Caki2 (cell line): ENCODE measurements at regions not wholly inside any gene's neighbourhood (a gene's known extent, or its start where the extent isn't known, plus 50 kb on each side); places are given as distances from the start of the nearest gene placed in this dataset.
A peak's percentile ranks its signal among the peaks of the same experiment; 100 is the strongest.
"Not testable (repeated sequence)": the region's sequence is repeated elsewhere in the genome, so short reads cannot be mapped to it uniquely, and the experiment has no call there.

Source experiments
- DNase-seq: peaks from one replicate; pipeline ENCODE4 v3.0.0-alpha.2; 2015; ENCODE audit warnings: low read depth
- in situ Hi-C: cut with HindIII; loops from 2 replicates; pipeline ENCODE4 v1.10.0; 2016; ENCODE audit warnings: low sequenced_read_pairs, low pct_unique_long_range_greater_than_20kb, mixed read lengths

GRCh38 chr3:81242871-81243270 is 518.6 kb downstream of the GBE1 start:
- in situ Hi-C loops: no loop called here
- no peak for DNase-seq

- in situ Hi-C loops: no loop called here
- no peak for DNase-seq
Observed at GRCh38 chr3:81237181-81237580, 524.3 kb downstream of the GBE1 start.

GRCh38 chr3:81218023-81218422 is 543.4 kb downstream of the GBE1 start:
- in situ Hi-C loops: no loop called here
- DNase-seq: peak; percentile 24

GRCh38 chr3:81217101-81217500 is 544.3 kb downstream of the GBE1 start:
- in situ Hi-C loops: no loop called here
- no peak for DNase-seq

- in situ Hi-C loops: no loop called here
- peak; percentile 59 for DNase-seq
Observed at GRCh38 chr3:81216192-81216591, 545.3 kb downstream of the GBE1 start.

- in situ Hi-C loops: no loop called here
- DNase-seq: no peak
Observed at GRCh38 chr3:81214631-81215030, 546.8 kb downstream of the GBE1 start.

GRCh38 chr3:81199587-81199986 is 561.9 kb downstream of the GBE1 start:
- in situ Hi-C loops: no loop called here
- no peak for DNase-seq

- DNase-seq: no peak
- in situ Hi-C loops: no loop called here
Observed at GRCh38 chr3:81198756-81199155, 562.7 kb downstream of the GBE1 start.

GRCh38 chr3:81198216-81198615 is 563.2 kb downstream of the GBE1 start:
- in situ Hi-C loops: no loop called here
- no peak for DNase-seq

- no peak for DNase-seq
- in situ Hi-C loops: no loop called here
Observed at GRCh38 chr3:81197386-81197785, 564.1 kb downstream of the GBE1 start.

GRCh38 chr3:81195478-81195877 is 566.0 kb downstream of the GBE1 start:
- no peak for DNase-seq
- in situ Hi-C loops: no loop called here

GRCh38 chr3:81186412-81186811 is 575.0 kb downstream of the GBE1 start:
- in situ Hi-C loops: no loop called here
- no peak for DNase-seq

- DNase-seq, in situ Hi-C loops: not testable (repeated sequence)
Observed at GRCh38 chr3:81182086-81182875, 579.2 kb downstream of the GBE1 start.

- in situ Hi-C loops: no loop called here
- no peak for DNase-seq
Observed at GRCh38 chr3:81173514-81173913, 587.9 kb downstream of the GBE1 start.

- in situ Hi-C loops: no loop called here
- DNase-seq: no peak
Observed at GRCh38 chr3:81170298-81170697, 591.1 kb downstream of the GBE1 start.

- no peak for DNase-seq
- in situ Hi-C loops: no loop called here
Observed at GRCh38 chr3:81164806-81165205, 596.6 kb downstream of the GBE1 start.

GRCh38 chr3:81161851-81162250 is 599.6 kb downstream of the GBE1 start:
- in situ Hi-C loops: no loop called here
- DNase-seq: no peak

- in situ Hi-C loops: no loop called here
- DNase-seq: no peak
Observed at GRCh38 chr3:81161100-81161499, 600.3 kb downstream of the GBE1 start.

- in situ Hi-C loops: no loop called here
- DNase-seq: no peak
Observed at GRCh38 chr3:81154611-81155143, 606.8 kb downstream of the GBE1 start.

GRCh38 chr3:81152156-81152555 is 609.3 kb downstream of the GBE1 start:
- no peak for DNase-seq
- in situ Hi-C loops: no loop called here
